A549 (cell line): ENCODE measurements at regions not wholly inside any gene's neighbourhood (a gene's known extent, or its start where the extent isn't known, plus 50 kb on each side); places are given as distances from the start of the nearest gene placed in this dataset.
"Not testable (repeated sequence)": the region's sequence is repeated elsewhere in the genome, so short reads cannot be mapped to it uniquely, and the experiment has no call there.

ENCODE experiments used
- ATAC-seq, 2 experiments: fragments of 200-7000 bp in 1 of 2; fragments of >200 bp in 1 of 2; cut with Nextera tagmentation in 1 of 2; cut with Tn5 transposase in 1 of 2; 3 replicates each; pipeline versions ENCODE4 v1.8.0 to v1.9.1; 2018 to 2020; ENCODE audit warnings: mild to moderate bottlenecking in 1 of 2, moderate library complexity in 1 of 2
- CTCF ChIA-PET: fragments of 300-600 bp; sonication (Branson Sonifier 250); formaldehyde crosslinking; extraction: SDS; loops from one replicate; lab custom pipeline; 2021; ENCODE audit warnings: antibody characterized with exemption, inconsistent platforms; lab: Yijun Ruan, JAX
- POLR2A ChIA-PET: fragments of 350-600 bp; formaldehyde crosslinking; extraction: SDS; loops from one replicate; lab custom pipeline; 2021; ENCODE audit warnings: antibody characterized with exemption, inconsistent platforms; lab: Yijun Ruan, JAX
- DNase-seq, 2 experiments: peaks; one replicate each; pipeline versions ENCODE4 v3.0.0 to v3.0.0-alpha.2; 2011 to 2016; ENCODE audit warnings: low read depth in 1 of 2, low spot score in 1 of 2
- FAIRE-seq: peaks from 2 replicates; lab custom pipeline; 2011; peaks lifted over from hg19 to GRCh38; lab: Jason Lieb, UNC
- H3K27ac ChIP-seq, 2 experiments: fragments of >200 bp; sonication (Bioruptor Twin); formaldehyde crosslinking; 3 replicates each; pipeline ENCODE4 v1.5.1; 2016 to 2017
- H3K4me1 ChIP-seq: fragments of >200 bp; sonication (Bioruptor Twin); formaldehyde crosslinking; 3 replicates; pipeline ENCODE4 v1.6.1; 2016
- H3K4me2 ChIP-seq: fragments of >200 bp; sonication (Bioruptor Twin); formaldehyde crosslinking; 3 replicates; pipeline ENCODE4 v1.6.1; 2016
- H3K4me3 ChIP-seq: fragments of >200 bp; sonication (Bioruptor Twin); formaldehyde crosslinking; 3 replicates; pipeline ENCODE4 v1.5.1; 2016
- H3K9me3 ChIP-seq: fragments of >200 bp; sonication (Bioruptor Twin); formaldehyde crosslinking; 3 replicates; pipeline ENCODE4 v1.6.1; 2016
- WGBS: methylation state at CpG from one replicate; pipeline ENCODE4 v1.1.6; 2017; ENCODE audit errors: missing lambda C conversion rate; 5-methylcytosine and 5-hydroxymethylcytosine counted together

DNA sequence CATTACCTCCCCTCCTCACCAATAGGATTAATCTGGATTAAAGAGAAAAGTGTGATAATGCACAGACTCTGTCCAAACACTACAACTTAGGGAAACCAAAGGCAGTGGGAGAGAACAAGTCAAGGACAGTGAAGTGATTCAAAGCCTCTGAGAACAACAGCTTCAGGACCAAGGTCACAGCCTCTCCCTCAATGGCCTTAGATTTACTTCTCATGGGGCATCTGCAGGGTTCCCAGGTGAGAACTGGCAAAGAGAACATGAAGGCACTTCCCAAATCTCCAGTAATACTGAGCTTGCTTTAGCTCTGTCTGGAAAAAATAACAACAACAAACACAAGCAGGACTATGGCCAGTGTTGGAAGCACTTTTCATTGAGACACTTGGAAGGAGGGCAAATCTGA, 99.8 kb upstream of the GOLGA6L22 start:
- H3K4me1 ChIP-seq, H3K4me2 ChIP-seq, H3K27ac ChIP-seq, FAIRE-seq, DNase-seq, CTCF ChIA-PET, H3K4me3 ChIP-seq, POLR2A ChIA-PET, ATAC-seq, H3K9me3 ChIP-seq: not testable (repeated sequence)

DNA sequence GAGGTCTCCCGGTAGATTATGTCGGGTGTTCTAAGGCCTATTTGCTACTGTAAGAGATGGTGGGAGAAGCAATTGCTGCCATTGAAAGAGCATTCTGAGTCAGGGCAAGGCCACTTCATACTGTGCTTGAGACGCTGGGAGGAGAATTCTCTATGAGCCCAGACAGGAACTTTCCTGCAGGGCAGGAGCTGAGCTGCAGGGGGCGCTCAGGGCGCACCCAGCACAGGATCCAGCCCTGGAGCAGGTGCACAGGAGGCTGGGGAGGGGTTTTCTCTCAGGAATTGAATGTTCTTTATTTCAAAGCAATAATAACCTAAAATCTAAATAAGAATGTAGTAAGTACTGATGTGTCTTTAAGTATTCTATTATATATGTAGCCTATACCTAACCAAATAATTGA, 99.1 kb upstream of the GOLGA6L22 start:
- CTCF ChIA-PET, H3K27ac ChIP-seq, H3K4me1 ChIP-seq, DNase-seq, H3K4me2 ChIP-seq, FAIRE-seq, H3K4me3 ChIP-seq, POLR2A ChIA-PET, H3K9me3 ChIP-seq: not testable (repeated sequence)
- WGBS: 2% methylated on average over 2 of the region's 5 CpGs
- ATAC-seq: peak; percentile 87 to 94

DNA sequence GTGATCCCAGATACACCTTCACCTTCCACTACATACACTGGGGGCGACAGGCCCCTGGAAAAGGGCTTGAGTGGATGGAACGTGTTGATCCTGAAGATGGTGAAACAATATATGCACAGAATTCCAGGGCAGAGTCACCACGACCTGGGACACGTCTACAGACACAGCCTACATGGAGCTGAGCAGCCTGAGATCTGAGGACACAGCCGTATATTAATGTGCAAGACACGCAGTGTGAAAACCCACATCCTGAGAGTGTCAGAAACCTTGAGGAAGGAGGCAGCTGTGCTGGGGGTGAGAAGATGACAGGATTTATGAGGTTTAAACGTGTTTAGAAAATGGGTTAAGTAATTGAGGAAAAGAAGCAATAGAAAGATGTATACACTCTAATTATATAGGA, 98.0 kb upstream of the GOLGA6L22 start:
- ATAC-seq, H3K9me3 ChIP-seq, H3K4me2 ChIP-seq, POLR2A ChIA-PET, H3K4me3 ChIP-seq, H3K27ac ChIP-seq, FAIRE-seq, DNase-seq, CTCF ChIA-PET, H3K4me1 ChIP-seq: not testable (repeated sequence)
- WGBS: 12% methylated on average over 5 of the region's 7 CpGs

DNA sequence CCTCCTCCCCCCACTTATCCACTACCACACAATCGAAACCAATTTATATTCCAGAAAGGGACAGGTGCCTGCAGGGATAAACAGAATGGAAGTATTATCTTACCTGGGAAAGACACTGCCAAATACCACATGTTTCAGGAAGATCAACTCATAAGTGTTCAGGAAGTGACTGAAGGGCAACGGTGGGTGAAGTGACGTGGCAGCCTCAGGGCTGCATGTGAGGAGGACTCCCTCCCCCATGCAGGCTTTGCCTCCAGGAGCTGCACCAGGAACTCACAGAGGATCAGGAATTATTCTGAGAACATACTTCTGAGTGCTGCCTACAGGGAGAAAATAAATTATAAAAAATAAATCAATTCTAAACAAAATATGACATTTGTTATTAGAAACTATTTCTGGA, 96.2 kb upstream of the GOLGA6L22 start:
- H3K9me3 ChIP-seq, CTCF ChIA-PET, H3K27ac ChIP-seq, H3K4me1 ChIP-seq, H3K4me2 ChIP-seq, POLR2A ChIA-PET, H3K4me3 ChIP-seq, ATAC-seq, FAIRE-seq, DNase-seq: not testable (repeated sequence)
- WGBS: 14% methylated on average over 1 of the region's 3 CpGs

DNA sequence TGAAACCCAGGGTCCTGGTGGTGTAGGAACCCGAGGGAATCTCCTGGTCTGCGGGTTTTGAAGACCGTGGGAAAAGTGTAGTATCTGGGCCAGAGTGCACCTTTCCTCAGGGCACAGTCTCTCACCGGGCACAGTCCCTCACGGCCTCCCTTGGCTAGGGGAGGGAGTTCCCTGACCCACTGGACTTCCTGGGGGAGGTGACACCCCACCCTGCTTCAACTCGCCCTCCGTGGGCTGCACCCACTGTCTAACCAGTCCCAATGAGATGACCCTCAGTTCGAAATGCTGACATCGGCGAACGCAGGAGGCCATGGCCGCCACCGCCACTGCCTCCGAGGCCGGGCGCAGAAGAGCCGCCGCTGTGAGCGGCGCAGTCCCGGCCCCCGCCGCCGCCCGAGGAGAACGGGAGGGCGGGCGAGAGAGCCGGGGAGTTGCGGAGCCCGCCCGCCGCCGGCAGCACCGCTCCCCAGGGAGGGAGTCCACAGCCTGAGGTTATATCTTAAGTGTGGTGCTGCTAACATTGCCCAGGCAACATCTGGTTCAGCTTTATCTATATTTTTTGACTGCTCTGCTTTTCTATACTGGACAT, 87.4 kb upstream of the GOLGA6L22 start:
- ATAC-seq: peak in 1 of 2 experiments; percentile 38; a peak in 1 of 6 replicates
- H3K9me3 ChIP-seq, H3K4me2 ChIP-seq, H3K27ac ChIP-seq, CTCF ChIA-PET, FAIRE-seq, H3K4me3 ChIP-seq, POLR2A ChIA-PET, DNase-seq, H3K4me1 ChIP-seq: not testable (repeated sequence)
- 38% methylated on average over 11 of the region's 35 CpGs for WGBS

DNA sequence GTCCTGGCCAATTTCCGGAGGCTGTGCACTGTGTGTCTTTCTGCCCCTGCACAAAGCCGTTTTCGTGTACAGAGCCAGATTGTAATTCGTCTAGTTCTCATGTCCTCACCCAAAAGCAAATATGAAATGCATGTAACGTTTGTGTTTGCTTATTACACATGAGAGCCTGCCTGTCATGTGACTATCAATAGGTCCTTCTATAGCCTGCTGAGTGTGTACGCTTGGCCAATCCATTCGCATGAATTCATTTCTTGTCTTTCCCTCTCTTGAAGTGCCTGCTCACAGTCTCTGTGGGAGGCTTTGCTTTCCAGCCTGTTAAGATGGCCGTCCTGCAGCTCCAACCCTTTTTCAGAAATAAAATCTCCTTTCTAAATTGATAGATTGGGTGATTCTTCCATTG, 84.2 kb upstream of the GOLGA6L22 start:
- H3K27ac ChIP-seq, POLR2A ChIA-PET, H3K4me1 ChIP-seq, DNase-seq, H3K4me2 ChIP-seq, FAIRE-seq, ATAC-seq, CTCF ChIA-PET, H3K4me3 ChIP-seq, H3K9me3 ChIP-seq: not testable (repeated sequence)
- WGBS: 9% methylated on average over 5 of the region's 8 CpGs

DNA sequence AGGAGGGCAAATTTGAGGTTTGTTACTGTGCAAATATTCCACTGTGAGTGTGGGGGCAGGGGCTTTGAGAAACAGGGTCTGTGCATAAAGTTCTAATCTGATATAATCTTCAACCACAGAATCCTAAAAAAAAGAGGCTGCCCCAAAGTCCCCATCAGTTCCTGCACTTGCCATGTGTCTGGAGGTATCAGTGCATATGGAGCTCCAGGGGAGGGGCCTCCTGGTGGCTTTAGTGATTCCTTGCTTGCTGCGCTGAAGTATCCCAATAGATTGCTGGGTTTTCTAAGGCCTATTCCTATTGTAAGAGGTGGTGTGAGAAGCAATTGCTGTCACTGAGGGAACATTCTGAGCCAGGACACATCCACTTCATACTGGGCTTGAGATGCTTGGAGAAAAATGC, 82.9 kb upstream of the GOLGA6L22 start:
- H3K27ac ChIP-seq, H3K4me3 ChIP-seq, H3K4me1 ChIP-seq, POLR2A ChIA-PET, FAIRE-seq, H3K4me2 ChIP-seq, DNase-seq, CTCF ChIA-PET, H3K9me3 ChIP-seq: not testable (repeated sequence)
- ATAC-seq: peak in 1 of 2 experiments; percentile 56; a peak in 3 of 6 replicates
- WGBS: 9% methylated on average over 1 of the region's 1 CpG

DNA sequence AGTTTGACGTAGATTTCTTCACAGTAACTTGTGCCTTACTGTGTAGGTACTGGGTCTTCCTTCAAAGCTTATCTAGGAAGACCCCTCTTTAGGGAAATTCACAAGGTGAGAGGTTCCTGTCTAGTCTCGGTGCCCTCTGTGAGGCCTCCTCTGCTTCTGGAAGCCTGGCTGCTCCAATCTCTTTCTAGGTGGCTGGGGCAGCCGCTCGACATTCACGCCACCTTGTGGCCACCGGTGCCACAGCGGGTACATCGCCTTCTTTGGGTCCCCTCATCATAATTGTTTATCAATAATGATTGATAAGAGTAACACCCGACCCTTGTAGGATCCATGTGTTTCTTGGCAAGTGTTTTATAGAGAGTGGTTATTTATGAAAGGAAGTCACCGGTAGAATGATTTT, 80.8 kb upstream of the GOLGA6L22 start:
- H3K4me3 ChIP-seq, H3K4me1 ChIP-seq, POLR2A ChIA-PET, CTCF ChIA-PET, FAIRE-seq, H3K27ac ChIP-seq, DNase-seq, H3K9me3 ChIP-seq, H3K4me2 ChIP-seq: not testable (repeated sequence)
- peak; percentile 36 to 71; a peak in 3 of 6 replicates for ATAC-seq
- WGBS: no CpG with 5 or more reads among the region's 10 CpGs

DNA sequence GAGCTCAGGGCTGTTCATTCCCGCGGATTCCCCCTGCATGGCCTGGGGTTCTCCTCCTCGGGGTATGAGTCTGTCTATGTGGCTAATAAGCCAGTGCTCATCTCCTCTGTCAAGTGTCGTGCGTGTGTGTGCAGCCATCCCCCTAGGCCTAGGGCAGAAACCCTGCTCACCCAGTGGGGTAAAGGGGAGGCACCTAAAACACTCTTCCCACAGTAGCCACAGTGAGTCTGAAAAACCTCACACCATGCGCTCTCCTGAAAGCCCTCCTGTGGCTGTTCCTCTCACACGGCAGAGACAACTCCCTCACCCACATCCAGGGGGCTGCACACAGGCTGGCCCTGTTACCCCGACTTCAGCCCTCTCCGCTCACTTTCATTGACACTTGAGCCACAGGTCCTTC, 71.0 kb upstream of the GOLGA6L22 start:
- H3K9me3 ChIP-seq, H3K4me3 ChIP-seq, POLR2A ChIA-PET, CTCF ChIA-PET, ATAC-seq, DNase-seq, FAIRE-seq, H3K27ac ChIP-seq, H3K4me1 ChIP-seq, H3K4me2 ChIP-seq: not testable (repeated sequence)
- WGBS: 77% methylated on average over 4 of the region's 9 CpGs

DNA sequence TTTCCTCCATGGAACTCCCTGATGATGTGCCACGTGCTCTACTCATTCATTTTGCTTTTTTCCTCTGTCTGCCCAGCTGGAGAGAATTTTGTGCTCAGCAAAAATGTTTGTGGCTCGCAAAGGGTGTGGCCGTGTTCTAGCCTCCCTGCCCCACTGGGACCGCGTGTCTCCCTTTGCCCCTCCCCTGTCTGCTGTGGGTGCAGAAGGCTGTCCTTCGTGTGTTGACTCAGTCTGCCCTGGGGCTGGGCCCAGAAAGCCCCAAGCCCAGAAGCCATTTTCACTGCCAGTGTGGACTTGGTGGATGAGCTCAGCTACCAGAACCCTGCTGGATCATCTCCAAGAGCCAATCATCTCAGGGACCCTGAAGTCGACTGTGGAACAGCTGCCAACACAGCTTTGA, 70.3 kb upstream of the GOLGA6L22 start:
- FAIRE-seq: not testable (repeated sequence)

DNA sequence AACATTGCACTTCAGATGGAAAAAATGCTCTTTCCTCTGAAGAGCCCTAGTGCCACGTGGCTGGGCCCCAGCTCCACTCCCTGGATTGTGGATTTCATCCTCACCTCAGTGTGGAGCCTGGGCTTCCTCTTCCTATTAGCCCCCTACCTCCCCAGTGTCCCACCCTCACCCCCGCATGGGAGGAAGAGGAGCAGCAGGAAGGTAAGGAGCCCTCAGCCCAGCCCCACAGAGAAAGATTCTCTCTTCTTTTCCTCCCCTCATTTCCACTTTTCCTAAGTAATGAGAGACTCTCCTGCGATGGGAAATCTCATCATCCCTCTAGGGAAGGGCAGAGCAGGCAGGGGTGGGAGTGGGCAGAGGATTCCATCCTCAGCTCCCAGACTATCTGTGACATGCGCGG, 57.5 kb upstream of the GOLGA6L22 start:
- H3K4me1 ChIP-seq, CTCF ChIA-PET, H3K9me3 ChIP-seq, ATAC-seq, H3K4me3 ChIP-seq, FAIRE-seq, H3K27ac ChIP-seq, DNase-seq, POLR2A ChIA-PET, H3K4me2 ChIP-seq: not testable (repeated sequence)
- 40% methylated on average over 2 of the region's 5 CpGs for WGBS

More for the DNA sequence above, 70.3 kb upstream of the GOLGA6L22 start:
- H3K4me3 ChIP-seq, H3K27ac ChIP-seq, H3K4me2 ChIP-seq, CTCF ChIA-PET, ATAC-seq, H3K4me1 ChIP-seq, H3K9me3 ChIP-seq, POLR2A ChIA-PET, DNase-seq: not testable (repeated sequence)
- WGBS: 17% methylated on average over 1 of the region's 7 CpGs

DNA sequence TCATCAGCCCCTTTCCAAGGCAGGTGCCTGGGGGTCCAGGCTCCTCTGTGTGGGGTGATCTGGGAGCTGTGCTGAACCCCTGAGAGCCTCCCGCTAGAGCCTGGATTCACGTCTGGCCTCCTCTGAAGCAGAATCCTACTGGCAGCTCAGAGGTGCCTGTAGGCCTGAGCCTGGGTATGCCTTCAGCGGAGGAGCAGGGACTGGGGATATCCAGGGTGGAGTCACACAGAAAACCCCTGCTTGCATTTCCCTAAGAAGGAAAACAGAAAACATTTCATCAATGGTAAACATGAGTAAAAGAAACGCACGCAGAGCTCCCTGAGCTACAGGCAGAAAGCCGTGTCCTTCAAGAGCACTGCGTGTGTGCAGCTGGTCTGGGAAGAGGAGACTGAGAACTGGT, 57.0 kb upstream of the GOLGA6L22 start:
- FAIRE-seq, POLR2A ChIA-PET, H3K4me3 ChIP-seq, H3K27ac ChIP-seq, H3K4me2 ChIP-seq, CTCF ChIA-PET, DNase-seq, H3K4me1 ChIP-seq, H3K9me3 ChIP-seq: not testable (repeated sequence)
- 76% methylated on average over 3 of the region's 7 CpGs for WGBS
- peak in 1 of 2 experiments; percentile 8; a peak in 1 of 6 replicates for ATAC-seq
